PC-3 (cell line): ENCODE measurements at regions not wholly inside any gene's neighbourhood (a gene's known extent, or its start where the extent isn't known, plus 50 kb on each side); places are given as distances from the start of the nearest gene placed in this dataset.

Experiments
- ATAC-seq: fragments of 200-7000 bp; cut with Tn5 transposase; 2 replicates; pipeline ENCODE4 v1.9.1; 2020; ENCODE audit warnings: mild to moderate bottlenecking, moderate library complexity
- BruUV-seq: library from RNA; stranded (reverse); fragments of 400-500 nt; replicated peaks from 2 replicates; lab custom pipeline; 2021; lab: Mats Ljungman, UMichigan
- CTCF ChIA-PET: fragments of 300-600 bp; sonication (Branson Sonifier 250); formaldehyde crosslinking; loops from one replicate; lab custom pipeline; 2022; ENCODE audit warnings: antibody characterized with exemption; lab: Charles Lee
- POLR2A ChIA-PET: fragments of 300-600 bp; sonication (Branson Sonifier 250); formaldehyde crosslinking; loops from one replicate; lab custom pipeline; 2022; ENCODE audit warnings: antibody characterized with exemption; ENCODE audit not compliant: unreplicated experiment; lab: Charles Lee
- DNase-seq: peaks from one replicate; pipeline ENCODE4 v3.0.0-alpha.2; 2015
- H2AFZ ChIP-seq: fragments of 300-600 bp; sonication (generic); 2 replicates; pipeline ENCODE4 v1.6.0; 2016; ENCODE audit warnings: antibody characterized with exemption, low read length
- H3F3A ChIP-seq: fragments of 300-600 bp; sonication (generic); one replicate; pipeline ENCODE4 v1.6.0; 2017; ENCODE audit warnings: antibody characterized with exemption, low read length, control low read depth, mild to moderate bottlenecking; ENCODE audit not compliant: unreplicated experiment
- H3K27ac ChIP-seq: fragments of 300-600 bp; sonication (generic); 2 replicates; pipeline ENCODE4 v1.5.1; 2016; ENCODE audit warnings: mild to moderate bottlenecking, low read length
- H3K27me3 ChIP-seq: fragments of 300-600 bp; sonication (generic); 2 replicates; pipeline ENCODE4 v1.6.1; 2016; ENCODE audit warnings: low read length, mixed read lengths
- H3K36me3 ChIP-seq: fragments of 300-600 bp; sonication (generic); 2 replicates; pipeline ENCODE4 v1.6.1; 2016; ENCODE audit warnings: low read depth, mixed run types, low read length, mixed read lengths
- H3K4me1 ChIP-seq: fragments of 300-600 bp; sonication (generic); 2 replicates; pipeline ENCODE4 v1.5.1; 2016; ENCODE audit warnings: low read length; ENCODE audit not compliant: insufficient read depth
- H3K4me2 ChIP-seq: fragments of 300-600 bp; sonication (generic); 2 replicates; pipeline ENCODE4 v1.6.0; 2016; ENCODE audit warnings: low read length
- H3K4me3 ChIP-seq: fragments of 300-600 bp; sonication (generic); 2 replicates; pipeline ENCODE4 v1.5.1; 2016; ENCODE audit warnings: mild to moderate bottlenecking, low read length, mixed read lengths
- H3K79me2 ChIP-seq: fragments of 300-600 bp; sonication (generic); 2 replicates; pipeline ENCODE4 v1.6.1; 2017; ENCODE audit warnings: low read length, mixed read lengths
- H3K9ac ChIP-seq: fragments of 300-600 bp; sonication (generic); 2 replicates; pipeline ENCODE4 v1.6.0; 2016; ENCODE audit warnings: mild to moderate bottlenecking, low read length
- H3K9me2 ChIP-seq: fragments of 300-600 bp; sonication (generic); replicated peaks from 2 replicates; pipeline ENCODE4 v1.6.1; 2016; ENCODE audit warnings: mixed run types, low read length, mixed read lengths
- H3K9me3 ChIP-seq: fragments of 300-600 bp; sonication (generic); 2 replicates; pipeline ENCODE4 v1.6.1; 2016; ENCODE audit warnings: low read length, mixed read lengths
- H4K20me1 ChIP-seq: fragments of 300-600 bp; sonication (generic); 2 replicates; pipeline ENCODE4 v1.6.1; 2016; ENCODE audit warnings: low read length, mixed read lengths
- EZH2 ChIP-seq: fragments of 300-600 bp; sonication (generic); IDR thresholded peaks from one replicate; pipeline ENCODE4 v1.6.1; 2017; ENCODE audit warnings: antibody characterized with exemption, mild to moderate bottlenecking, low read length; ENCODE audit not compliant: unreplicated experiment
- EZH2phosphoT487 ChIP-seq: fragments of 300-600 bp; sonication (generic); IDR thresholded peaks from 2 replicates; pipeline ENCODE4 v1.6.1; 2018; ENCODE audit warnings: mild to moderate bottlenecking, antibody characterized with exemption, low read length, borderline replicate concordance
- intact Hi-C: fragments of 100-400 bp; cut with micrococcal nuclease; formaldehyde crosslinking; loops from 2 replicates; pipeline ENCODE4 v1.9.0; 2023
- TF ChIP-seq, protein P1 (sequence below): fragments of 300-600 bp; sonication (generic); conservative IDR thresholded peaks from 2 replicates; pipeline ENCODE4 v1.5.1; 2017; ENCODE audit warnings: antibody characterized with exemption, low read depth, mild to moderate bottlenecking, low read length

DNA sequence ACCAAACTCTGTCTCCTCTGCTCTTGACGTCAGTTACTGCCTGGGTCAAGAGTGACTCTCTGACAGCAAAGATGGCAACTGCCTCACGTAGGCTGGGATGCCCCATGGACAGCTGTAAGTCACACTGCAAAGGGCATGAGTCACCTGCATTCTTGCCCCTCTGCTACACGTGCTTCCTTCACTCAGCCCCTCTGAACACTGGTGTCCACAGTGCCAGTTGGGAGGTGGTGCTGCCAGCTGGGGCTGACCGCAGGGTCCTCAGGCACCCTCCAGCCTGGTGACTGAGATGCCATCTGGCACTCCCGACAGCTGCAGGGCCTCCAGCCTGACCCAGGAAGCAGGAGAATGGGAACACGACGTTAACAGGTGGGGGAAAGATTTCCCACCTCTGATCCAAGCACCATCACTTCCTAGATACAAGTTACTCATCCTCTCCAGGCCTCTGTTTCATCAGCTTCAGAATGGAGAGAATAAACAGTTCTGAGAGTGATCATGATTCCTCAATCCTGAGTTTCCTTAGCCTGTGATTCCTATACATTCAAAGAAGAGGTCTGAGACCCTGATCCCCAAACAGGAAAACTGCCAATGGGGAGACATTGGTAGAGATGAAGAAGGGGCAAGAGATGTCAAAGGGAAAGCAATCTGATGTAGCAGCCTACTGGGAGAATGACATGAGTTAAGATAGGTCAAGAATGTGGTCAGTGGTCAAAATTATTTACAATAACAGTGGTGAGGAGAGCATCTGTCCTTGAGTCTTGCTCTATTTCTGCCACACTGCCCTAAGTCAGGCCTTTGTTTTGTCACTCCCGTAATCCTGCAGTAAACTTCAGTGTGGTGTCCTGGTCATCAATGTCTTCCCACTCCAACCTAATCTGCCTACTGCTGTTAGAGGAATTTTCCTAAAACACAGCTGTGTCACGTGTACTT is 86.1 kb upstream of the BCL6 start:
- ATAC-seq, result no peak
- no peaks in the 10 kb centered on the region for H3K4me1 ChIP-seq

DNA sequence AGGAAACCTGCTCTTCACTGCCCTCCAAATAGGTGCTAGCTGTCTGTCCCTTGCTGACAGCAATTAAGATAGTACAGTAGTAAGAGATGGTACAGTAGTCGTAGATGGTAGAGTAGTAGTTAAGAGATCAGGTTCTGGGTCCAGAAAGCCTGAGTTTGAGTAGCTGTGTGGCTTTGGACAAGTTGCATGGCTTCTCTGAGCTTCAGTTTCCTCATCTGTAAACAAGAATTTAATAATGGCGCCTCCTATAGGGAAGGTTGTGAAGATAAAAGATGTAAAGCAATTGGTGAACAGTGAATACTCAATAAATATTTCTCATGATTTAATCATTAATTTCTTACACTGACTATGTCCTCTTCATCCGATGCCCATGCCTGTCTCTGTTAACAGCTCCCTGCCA is 86.9 kb upstream of the BCL6 start:
- Histone ChIP-seq H3K9me2 (no peaks in the 10 kb centered on the region), H3K9ac (no peak overlapping the region), H2AFZ (no peak overlapping the region), H3K36me3 (no peaks in the 10 kb centered on the region), H3K4me2 (no peak overlapping the region), H4K20me1 (no peaks in the 10 kb centered on the region), H3K27me3 (no peaks in the 10 kb centered on the region), H3K9me3 (no peaks in the 10 kb centered on the region), H3F3A (no peaks in the 10 kb centered on the region), H3K4me3 (no peak overlapping the region), H3K27ac (no peak overlapping the region), H3K4me1 (no peaks in the 10 kb centered on the region), H3K79me2 (no peaks in the 10 kb centered on the region)
- intact Hi-C loops, result no loop called here
- DNase-seq, result no peak
- BruUV-seq, result no TSS peak
- no peak for ATAC-seq
- CTCF ChIA-PET, result interaction anchor here (0.6 kb wide), 1 partner anchor 1069 kb away, joined by 3 read pairs; no protein-coding TSS in a partner anchor
- POLR2A ChIA-PET, result no interaction called here
- TF ChIP-seq EZH2phosphoT487, result no peak
- TF ChIP-seq, protein P1, sequence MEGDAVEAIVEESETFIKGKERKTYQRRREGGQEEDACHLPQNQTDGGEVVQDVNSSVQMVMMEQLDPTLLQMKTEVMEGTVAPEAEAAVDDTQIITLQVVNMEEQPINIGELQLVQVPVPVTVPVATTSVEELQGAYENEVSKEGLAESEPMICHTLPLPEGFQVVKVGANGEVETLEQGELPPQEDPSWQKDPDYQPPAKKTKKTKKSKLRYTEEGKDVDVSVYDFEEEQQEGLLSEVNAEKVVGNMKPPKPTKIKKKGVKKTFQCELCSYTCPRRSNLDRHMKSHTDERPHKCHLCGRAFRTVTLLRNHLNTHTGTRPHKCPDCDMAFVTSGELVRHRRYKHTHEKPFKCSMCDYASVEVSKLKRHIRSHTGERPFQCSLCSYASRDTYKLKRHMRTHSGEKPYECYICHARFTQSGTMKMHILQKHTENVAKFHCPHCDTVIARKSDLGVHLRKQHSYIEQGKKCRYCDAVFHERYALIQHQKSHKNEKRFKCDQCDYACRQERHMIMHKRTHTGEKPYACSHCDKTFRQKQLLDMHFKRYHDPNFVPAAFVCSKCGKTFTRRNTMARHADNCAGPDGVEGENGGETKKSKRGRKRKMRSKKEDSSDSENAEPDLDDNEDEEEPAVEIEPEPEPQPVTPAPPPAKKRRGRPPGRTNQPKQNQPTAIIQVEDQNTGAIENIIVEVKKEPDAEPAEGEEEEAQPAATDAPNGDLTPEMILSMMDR, result peak; percentile 37; the same call in 1 of the 2 replicates
- TF ChIP-seq EZH2, result no peak

More for the DNA sequence above, 86.1 kb upstream of the BCL6 start:
- Histone ChIP-seq H3K36me3 (no peaks in the 10 kb centered on the region), H3K27ac (no peak overlapping the region), H3K4me3 (no peak overlapping the region), H3K9ac (no peak overlapping the region), H3F3A (no peaks in the 10 kb centered on the region), H2AFZ (no peak overlapping the region), H3K9me2 (no peaks in the 10 kb centered on the region), H3K27me3 (no peaks in the 10 kb centered on the region), H3K9me3 (no peaks in the 10 kb centered on the region), H4K20me1 (no peaks in the 10 kb centered on the region), H3K79me2 (no peaks in the 10 kb centered on the region), H3K4me2 (no peak overlapping the region)
- intact Hi-C loops, result no loop called here
- DNase-seq, result no peak
- ChIA-PET CTCF (interaction anchor here (0.6 kb wide), 1 partner anchor 1070 kb away, joined by 3 read pairs; no protein-coding TSS in a partner anchor), POLR2A (no interaction called here)
- no TSS peak for BruUV-seq
- TF ChIP-seq, protein P1, result no peak
- no peak for TF ChIP-seq EZH2phosphoT487
- no peak for TF ChIP-seq EZH2

DNA sequence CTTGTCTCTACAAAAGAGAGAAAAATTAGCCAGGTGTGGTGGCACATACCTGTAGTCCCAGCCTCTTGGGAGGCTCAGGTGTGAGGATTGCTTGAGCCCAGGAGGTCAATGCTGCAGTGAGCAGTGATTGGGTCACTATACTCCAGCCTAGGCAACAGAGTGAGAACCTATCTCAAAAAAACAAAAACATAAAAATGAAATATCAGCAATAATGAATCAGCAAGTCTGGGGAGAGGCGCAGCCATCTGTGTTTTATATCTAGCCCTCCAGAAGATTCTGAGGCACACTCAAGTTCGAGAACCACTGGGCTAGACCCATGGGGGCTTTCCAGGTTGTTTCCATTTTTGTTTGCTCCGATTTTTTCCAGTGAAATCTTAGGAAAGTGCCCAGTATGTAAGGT is 88.1 kb upstream of the BCL6 start:
- BruUV-seq, result no TSS peak
- Histone ChIP-seq H3K36me3 (no peaks in the 10 kb centered on the region), H2AFZ (no peak overlapping the region), H3K4me2 (no peak overlapping the region), H3K9me3 (no peaks in the 10 kb centered on the region), H3K9me2 (no peaks in the 10 kb centered on the region), H3K79me2 (no peaks in the 10 kb centered on the region), H3K9ac (no peak overlapping the region), H4K20me1 (no peaks in the 10 kb centered on the region), H3K4me3 (no peak overlapping the region), H3K27ac (no peak overlapping the region), H3K27me3 (no peaks in the 10 kb centered on the region), H3K4me1 (no peaks in the 10 kb centered on the region), H3F3A (no peaks in the 10 kb centered on the region)
- ATAC-seq (no peak), DNase-seq (no peak)
- POLR2A ChIA-PET, result no interaction called here
- TF ChIP-seq, protein P1, result no peak
- no peak for TF ChIP-seq EZH2phosphoT487
- no peak for TF ChIP-seq EZH2
- intact Hi-C loops, result no loop called here
- CTCF ChIA-PET, result no interaction called here
